HG03039 (cell line): ENCODE measurements at regions not wholly inside any gene's neighbourhood (a gene's known extent, or its start where the extent isn't known, plus 50 kb on each side); places are given as distances from the start of the nearest gene placed in this dataset.

Experiments
- ATAC-seq: cut with Tn5 transposase; IDR thresholded peaks from one replicate; pipeline ENCODE4 v1.9.1; 2021; ENCODE audit warnings: mild to moderate bottlenecking, moderate library complexity; ENCODE audit not compliant: unreplicated experiment

DNA sequence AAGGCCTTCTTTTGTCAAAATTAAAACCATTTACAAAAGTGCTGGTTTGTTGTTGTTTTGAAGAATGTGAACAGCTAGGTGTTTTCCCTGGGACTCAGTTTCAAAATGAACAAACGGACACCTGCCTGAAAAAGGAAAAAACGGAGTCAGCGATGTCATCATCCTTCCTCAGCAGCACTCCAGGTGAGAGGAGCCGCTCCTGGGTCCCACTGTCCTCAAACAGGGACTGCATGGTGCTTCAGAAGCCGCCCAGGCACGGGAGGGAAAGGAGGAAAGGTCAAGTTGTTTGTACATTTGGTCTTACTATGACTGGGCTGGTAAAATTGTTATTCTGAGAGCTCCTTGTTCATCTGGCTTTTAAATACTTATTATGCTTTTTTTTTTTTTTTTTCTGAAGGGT is 69.0 kb upstream of the ZSWIM6 start:
- no peak for ATAC-seq

GRCh38 chr5:61263561-61264272 is 68.3 kb upstream of the ZSWIM6 start:
- ATAC-seq, result no peak

DNA sequence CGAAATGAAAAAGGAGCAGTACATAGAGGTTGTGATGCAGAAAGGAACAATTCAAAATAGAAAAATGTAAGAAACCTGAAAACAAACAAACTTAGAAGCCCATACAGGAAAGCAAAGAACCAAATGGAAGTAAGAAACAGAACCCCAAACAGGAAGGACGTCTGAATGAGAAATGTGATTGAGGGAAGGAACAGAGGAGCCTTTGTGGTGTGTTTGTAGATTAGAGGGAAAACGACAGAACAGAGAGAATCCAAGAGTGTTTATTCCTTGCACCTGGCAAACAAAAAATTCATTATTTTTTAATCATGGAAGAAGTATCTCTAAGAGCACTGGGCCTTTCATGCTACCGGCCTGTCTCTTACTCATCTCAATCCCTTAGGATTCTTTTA is 67.8 kb upstream of the ZSWIM6 start:
- no peak for ATAC-seq

DNA sequence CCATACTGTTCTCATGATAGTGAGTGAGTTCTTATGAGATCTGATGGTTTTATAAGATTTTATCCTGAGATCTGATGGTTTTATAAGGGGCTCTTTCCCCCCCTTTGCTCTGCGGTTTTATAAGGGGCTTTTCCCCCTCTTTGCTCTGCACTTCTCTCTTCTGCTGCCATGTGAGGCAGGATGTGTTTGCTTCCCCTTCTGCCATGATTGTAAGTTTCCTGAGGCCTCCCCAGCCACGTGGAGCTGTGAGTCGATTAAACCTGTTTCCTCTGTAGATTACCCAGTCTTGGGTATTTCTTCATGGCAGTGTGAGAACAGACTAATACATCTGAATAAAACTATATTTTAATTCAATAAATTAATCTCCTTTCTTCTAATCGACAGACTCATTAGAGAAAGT is 64.9 kb upstream of the ZSWIM6 start:
- ATAC-seq, result no peak

DNA sequence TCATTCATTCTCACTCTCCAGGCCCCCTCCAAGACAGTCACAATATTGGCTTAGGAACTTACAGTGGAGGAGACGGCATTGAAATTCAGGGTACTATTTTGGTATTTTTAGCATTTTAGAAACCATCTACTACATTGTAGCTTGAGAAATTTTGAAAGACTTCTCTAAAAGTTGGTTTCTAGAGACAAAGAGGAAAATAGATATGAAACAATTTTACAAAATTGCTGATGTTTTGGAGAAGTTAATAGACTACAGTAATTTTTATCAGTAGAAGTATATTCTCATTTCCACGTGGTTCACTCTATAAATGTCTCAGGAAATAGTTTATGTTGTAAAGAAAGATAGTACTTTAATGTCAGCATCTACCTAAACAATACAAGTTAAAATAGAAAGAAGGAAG is 63.2 kb upstream of the ZSWIM6 start:
- ATAC-seq, result no peak

- no peak for ATAC-seq
Observed at GRCh38 chr5:61270510-61271165, 61.4 kb upstream of the ZSWIM6 start.

GRCh38 chr5:61272688-61273087 is 59.4 kb upstream of the ZSWIM6 start:
- ATAC-seq, result no peak

DNA sequence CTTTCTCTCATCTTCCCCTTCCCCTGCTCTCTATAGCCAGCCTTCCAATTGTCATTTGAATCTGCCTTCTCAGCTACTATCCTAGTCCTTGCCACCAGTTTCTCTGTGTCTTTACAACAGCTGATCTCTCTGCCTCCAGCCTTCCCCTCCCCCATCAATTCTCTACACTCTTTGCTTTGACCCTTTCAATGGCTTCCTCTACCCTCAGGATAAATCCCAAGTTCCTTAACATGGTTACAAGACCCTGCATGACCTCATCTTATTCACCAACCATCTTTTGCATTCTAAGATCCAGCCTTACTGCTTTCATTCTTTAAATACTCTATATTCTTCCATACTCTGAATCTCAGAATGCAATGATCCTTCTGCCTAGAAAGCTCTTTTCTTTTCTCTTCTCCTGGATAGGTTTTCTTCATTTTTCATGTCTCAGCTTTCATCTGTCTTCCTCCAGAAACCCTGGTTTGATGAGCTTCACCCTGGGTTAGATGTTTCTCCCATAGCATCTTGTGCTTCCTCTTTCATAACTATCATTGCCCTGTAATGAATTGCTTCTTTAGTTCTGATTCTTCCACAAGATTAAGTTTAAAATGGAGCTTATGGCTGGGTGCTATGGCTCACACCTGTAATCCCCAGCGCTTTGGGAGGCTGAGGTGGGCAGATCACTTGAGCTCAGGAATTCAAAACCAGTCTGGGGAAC is 58.6 kb upstream of the ZSWIM6 start:
- no peak for ATAC-seq

GRCh38 chr5:61274511-61274911 is 57.5 kb upstream of the ZSWIM6 start:
- no peak for ATAC-seq

DNA sequence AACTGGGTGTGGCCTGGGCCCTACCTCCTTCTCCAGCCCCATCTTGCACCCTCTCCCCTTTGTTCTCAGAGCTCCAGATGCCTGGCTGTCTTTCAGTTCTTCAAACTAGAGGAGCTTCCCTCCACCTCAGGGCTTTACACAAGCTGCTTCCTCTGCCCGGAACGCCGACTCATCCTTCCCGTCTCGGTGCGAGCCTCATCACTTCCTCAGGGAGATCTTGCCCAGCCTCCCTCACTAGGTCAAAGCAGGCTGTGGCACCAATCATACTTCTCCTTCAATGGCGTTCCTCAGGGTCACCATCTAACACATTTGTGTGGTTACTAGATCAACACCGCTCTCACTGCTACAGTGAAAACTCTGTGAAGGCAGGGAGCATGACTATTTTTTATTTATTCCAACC is 56.2 kb upstream of the ZSWIM6 start:
- ATAC-seq, result no peak

DNA sequence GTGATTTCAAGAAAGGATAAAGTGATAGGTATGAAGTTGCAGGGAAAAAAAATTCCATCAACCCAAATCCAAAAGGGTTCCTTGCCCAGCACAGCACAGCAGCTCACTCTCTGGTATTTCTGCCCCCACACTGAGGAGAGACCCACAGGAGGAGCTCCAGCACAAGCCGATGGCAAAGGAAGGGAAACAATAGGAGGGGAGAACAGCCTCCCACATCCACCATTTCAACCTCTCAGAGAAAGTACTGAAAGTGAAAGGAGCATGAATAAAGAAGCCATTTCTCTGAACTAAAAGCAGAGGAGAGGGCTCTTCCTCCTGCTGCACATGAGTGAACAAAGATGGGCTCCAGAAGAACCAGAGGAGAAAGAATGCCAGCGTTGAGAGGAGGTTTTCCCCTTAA is 54.9 kb upstream of the ZSWIM6 start:
- no peak for ATAC-seq

DNA sequence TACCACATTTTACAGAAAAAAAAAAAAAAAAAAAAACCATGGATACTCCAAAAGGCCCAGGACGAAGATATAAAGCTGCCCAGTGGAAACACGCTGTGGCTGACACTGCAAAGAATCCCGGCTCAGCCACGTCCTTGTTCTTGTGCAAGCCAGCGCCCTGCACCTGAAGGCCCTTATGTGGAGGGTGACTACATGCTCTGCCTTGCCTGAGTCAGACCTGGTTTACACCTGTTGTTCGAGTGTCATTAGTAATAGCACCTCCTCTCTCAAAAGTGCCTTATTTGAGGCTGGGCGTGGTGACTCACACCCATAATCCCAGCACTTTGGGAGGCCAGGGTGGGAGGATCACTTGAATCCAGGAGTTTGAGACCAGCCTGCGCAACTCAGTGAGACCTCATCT is 54.3 kb upstream of the ZSWIM6 start:
- no peak for ATAC-seq

GRCh38 chr5:61279725-61280124 is 52.3 kb upstream of the ZSWIM6 start:
- ATAC-seq, result no peak

- ATAC-seq, result no peak
Observed at GRCh38 chr5:61280205-61280604, 51.9 kb upstream of the ZSWIM6 start.

DNA sequence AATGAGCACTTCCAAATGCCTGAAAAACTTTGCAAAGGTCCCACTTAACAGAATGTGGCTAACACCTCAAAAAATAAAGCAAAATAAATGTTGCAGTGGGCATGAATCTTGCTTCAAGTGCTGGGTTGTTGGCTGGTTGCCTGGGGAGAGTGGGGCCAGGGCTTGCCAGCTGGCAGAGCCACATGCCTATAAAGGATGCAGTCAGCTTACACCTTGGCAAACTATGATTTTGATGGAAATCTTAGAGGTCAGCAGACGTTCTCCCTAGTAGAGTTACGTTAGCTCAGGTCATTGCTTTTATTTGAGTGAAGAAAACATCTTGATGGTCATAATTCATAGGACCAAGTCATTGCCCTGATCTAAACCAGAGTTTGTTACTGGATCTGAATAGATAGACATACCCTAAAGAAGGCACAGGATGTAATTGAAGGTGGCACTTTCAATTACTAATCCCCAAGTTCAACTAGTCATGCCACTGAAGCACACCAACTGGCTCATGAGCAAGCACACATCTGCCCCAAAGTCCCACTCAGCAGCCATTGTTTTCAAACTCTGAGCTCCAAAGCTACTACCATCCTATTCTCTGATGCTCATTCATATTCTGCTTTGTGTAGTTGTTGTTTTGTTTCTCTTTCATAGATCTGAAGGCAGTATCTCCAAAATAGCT is 51.2 kb upstream of the ZSWIM6 start:
- no peak for ATAC-seq

DNA sequence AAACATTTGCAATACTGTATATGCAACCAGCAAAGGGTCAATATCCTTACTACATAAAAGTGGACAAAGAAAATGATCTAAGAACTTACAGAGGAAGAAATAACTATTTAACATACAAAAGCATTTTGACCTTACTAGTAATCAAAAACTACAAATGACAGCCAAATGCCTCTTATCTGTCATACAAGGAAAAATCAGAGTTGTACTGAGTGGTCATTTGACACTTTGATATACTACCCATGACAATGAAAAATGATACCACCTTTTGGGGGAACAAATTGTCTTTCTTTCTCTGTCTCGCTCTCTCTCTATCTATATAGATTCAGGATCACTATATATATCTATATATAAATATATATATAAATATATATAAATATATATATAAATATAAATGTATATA is 50.4 kb upstream of the ZSWIM6 start:
- no peak for ATAC-seq
